OCI-LY3 (cell line): ENCODE measurements at regions not wholly inside any gene's neighbourhood (a gene's known extent, or its start where the extent isn't known, plus 50 kb on each side); places are given as distances from the start of the nearest gene placed in this dataset.

Experiments
- H2AFZ ChIP-seq: fragments of 200-600, 300-600 bp; shearing (Covaris generic); 2 replicates; pipeline ENCODE4 v1.6.0; 2014; ENCODE audit warnings: antibody characterized with exemption, low read depth, low read length
- H3K27ac ChIP-seq: fragments of 200-600, 300-600 bp; sonication (generic); 2 replicates; pipeline ENCODE4 v1.5.1; 2014; ENCODE audit warnings: mild to moderate bottlenecking, low read length, moderate library complexity, mixed read lengths
- H3K27me3 ChIP-seq: fragments of 200-600, 300-600 bp; sonication (generic); 2 replicates; pipeline ENCODE4 v1.6.1; 2014; ENCODE audit warnings: low read depth, low read length, mixed read lengths
- H3K36me3 ChIP-seq: fragments of 200-600, 300-600 bp; sonication (generic); replicated peaks from 2 replicates; pipeline ENCODE3; 2014; ENCODE audit warnings: low read depth, low read length, mixed read lengths
- H3K4me1 ChIP-seq: fragments of 300-600, 200-600 bp; sonication (generic); 2 replicates; pipeline ENCODE4 v1.6.1; 2014; ENCODE audit warnings: low read length, mixed read lengths
- H3K4me2 ChIP-seq: fragments of 200-600, 300-600 bp; sonication (generic); 2 replicates; pipeline ENCODE4 v1.6.1; 2014; ENCODE audit warnings: low read length, mixed read lengths
- H3K4me3 ChIP-seq: fragments of 300-600, 200-600 bp; sonication (generic); 2 replicates; pipeline ENCODE4 v1.5.1; 2014; ENCODE audit warnings: antibody characterized with exemption, mild to moderate bottlenecking, low read length, moderate library complexity
- H3K79me2 ChIP-seq: fragments of 300-600, 200-600 bp; shearing (Covaris generic); 2 replicates; pipeline ENCODE4 v1.6.1; 2014; ENCODE audit warnings: mild to moderate bottlenecking, low read length, mixed read lengths
- H3K9ac ChIP-seq: fragments of 300-600, 200-600 bp; shearing (Covaris generic); 2 replicates; pipeline ENCODE4 v1.6.0; 2014; ENCODE audit warnings: mild to moderate bottlenecking, low read length, moderate library complexity
- H3K9me3 ChIP-seq: fragments of 200-600, 300-600 bp; shearing (Covaris generic); 2 replicates; pipeline ENCODE4 v1.6.1; 2014; ENCODE audit warnings: low read length, mixed read lengths; ENCODE audit not compliant: insufficient read depth
- H4K20me1 ChIP-seq: fragments of 200-600, 300-600 bp; sonication (generic); 2 replicates; pipeline ENCODE4 v1.6.1; 2016; ENCODE audit warnings: low read length, mixed read lengths; ENCODE audit not compliant: insufficient read depth
- EZH2phosphoT487 ChIP-seq: fragments of 200-600 bp; shearing (Covaris generic); IDR thresholded peaks from 2 replicates; pipeline ENCODE4 v1.6.1; 2018; ENCODE audit warnings: antibody characterized with exemption, mixed run types, low read depth
- TF ChIP-seq, protein P1 (sequence below): fragments of 200-600, 300-600 bp; sonication (generic); IDR thresholded peaks from 2 replicates; pipeline ENCODE4 v1.5.1; 2014; ENCODE audit warnings: antibody characterized with exemption, low read length, low read depth

DNA sequence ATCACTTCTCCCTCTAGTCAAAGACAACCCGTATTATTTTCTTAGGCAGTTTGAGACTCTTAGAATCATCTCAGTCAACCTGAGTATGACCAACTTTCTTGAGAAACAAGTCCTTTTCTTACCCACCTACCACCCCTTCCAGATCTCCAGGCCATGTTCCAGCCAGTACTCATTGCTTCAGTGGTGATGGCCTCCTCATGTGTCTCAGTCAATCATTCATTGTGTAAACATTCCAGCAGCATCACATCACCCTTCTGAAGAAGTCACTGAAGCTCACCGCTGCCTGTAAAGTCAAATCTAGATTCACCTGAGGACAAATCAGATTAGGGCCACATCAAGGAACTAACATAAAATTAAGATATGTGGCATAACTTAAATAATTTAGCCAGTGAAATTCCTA lies 467.2 kb upstream of the NRP1 start:
- TF ChIP-seq EZH2phosphoT487 = no peak
- TF ChIP-seq, protein P1, sequence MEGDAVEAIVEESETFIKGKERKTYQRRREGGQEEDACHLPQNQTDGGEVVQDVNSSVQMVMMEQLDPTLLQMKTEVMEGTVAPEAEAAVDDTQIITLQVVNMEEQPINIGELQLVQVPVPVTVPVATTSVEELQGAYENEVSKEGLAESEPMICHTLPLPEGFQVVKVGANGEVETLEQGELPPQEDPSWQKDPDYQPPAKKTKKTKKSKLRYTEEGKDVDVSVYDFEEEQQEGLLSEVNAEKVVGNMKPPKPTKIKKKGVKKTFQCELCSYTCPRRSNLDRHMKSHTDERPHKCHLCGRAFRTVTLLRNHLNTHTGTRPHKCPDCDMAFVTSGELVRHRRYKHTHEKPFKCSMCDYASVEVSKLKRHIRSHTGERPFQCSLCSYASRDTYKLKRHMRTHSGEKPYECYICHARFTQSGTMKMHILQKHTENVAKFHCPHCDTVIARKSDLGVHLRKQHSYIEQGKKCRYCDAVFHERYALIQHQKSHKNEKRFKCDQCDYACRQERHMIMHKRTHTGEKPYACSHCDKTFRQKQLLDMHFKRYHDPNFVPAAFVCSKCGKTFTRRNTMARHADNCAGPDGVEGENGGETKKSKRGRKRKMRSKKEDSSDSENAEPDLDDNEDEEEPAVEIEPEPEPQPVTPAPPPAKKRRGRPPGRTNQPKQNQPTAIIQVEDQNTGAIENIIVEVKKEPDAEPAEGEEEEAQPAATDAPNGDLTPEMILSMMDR = no peak
- no peak overlapping the region for H2AFZ ChIP-seq
- H3K36me3 ChIP-seq = no peaks in the 10 kb centered on the region
- H3K9me3 ChIP-seq = no peaks in the 10 kb centered on the region
- H3K4me3 ChIP-seq = no peak overlapping the region
- no peak overlapping the region for H3K9ac ChIP-seq
- no peak overlapping the region for H3K27ac ChIP-seq
- H3K4me2 ChIP-seq = no peak overlapping the region
- H3K79me2 ChIP-seq = no peaks in the 10 kb centered on the region
- no peaks in the 10 kb centered on the region for H4K20me1 ChIP-seq
- no peaks in the 10 kb centered on the region for H3K4me1 ChIP-seq
- no peaks in the 10 kb centered on the region for H3K27me3 ChIP-seq

DNA sequence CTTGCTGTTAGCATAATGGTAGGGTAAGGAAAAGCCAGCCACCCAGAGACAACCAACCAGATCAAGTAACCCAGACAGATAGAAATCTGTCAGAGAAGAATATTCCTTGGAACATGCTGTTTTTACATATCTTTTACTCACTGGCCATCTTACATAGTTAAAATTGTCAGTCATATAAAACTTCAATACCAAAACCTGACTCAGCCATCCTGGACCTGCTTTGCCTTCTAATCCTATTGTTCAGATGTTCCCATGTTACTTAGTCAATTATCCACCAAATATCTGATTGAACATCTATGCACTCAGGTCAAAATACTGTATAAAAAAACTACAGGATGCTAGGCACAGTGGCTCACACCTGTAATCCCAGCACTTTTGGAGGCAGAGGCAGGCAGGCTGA lies 466.5 kb upstream of the NRP1 start:
- no peak overlapping the region for H3K27ac ChIP-seq
- H3K4me1 ChIP-seq = no peaks in the 10 kb centered on the region

DNA sequence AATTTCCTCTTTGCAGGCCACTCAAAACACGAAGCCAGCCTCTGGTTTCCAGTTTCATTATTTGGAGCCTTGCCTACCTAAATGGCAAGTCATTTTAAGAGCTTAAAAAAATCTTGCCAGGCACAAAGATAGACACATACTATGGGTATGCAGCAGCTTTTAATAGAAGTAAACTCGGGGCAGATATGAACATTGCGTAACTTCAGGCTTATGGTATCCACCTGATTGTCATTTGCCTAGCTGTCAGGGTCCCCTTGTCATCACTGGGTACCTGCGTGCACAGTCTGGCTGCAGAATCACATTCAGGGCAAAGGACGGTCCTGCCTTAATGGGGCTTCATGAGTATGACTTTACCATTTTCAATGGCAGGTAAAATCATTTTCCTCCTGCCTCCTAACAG lies 466.1 kb upstream of the NRP1 start:
- TF ChIP-seq, protein P1 = no peak
- TF ChIP-seq EZH2phosphoT487 = no peak
- Histone ChIP-seq H3K9ac (no peak overlapping the region), H3K27ac (no peak overlapping the region)

More for the DNA sequence above, 466.5 kb upstream of the NRP1 start:
- TF ChIP-seq EZH2phosphoT487 = no peak
- TF ChIP-seq, protein P1 = no peak
- H3K4me2 ChIP-seq = no peak overlapping the region
- no peaks in the 10 kb centered on the region for H3K79me2 ChIP-seq
- H3K36me3 ChIP-seq = no peaks in the 10 kb centered on the region
- H3K9ac ChIP-seq = no peak overlapping the region
- H3K27me3 ChIP-seq = no peaks in the 10 kb centered on the region
- no peaks in the 10 kb centered on the region for H3K9me3 ChIP-seq
- no peak overlapping the region for H2AFZ ChIP-seq
- H4K20me1 ChIP-seq = no peaks in the 10 kb centered on the region
- no peak overlapping the region for H3K4me3 ChIP-seq

DNA sequence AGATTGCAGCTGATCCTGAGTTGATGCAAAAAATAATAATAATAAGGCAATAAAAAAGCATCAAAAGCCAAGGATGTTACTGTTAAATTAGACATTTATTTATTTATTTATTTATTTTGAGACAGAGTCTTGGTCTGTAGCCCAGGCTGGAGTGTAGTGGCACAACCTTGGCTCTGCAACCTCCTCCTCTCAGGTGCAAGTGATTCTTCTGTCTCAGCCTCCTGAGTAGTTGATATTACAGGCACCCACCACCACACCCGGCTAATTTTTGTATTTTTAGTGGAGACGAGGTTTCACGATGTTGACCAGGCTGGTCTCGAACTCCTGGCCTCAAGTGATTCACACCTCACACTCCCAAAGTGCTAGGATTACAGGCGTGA lies 465.5 kb upstream of the NRP1 start:
- no peak overlapping the region for H3K4me3 ChIP-seq
- no peaks in the 10 kb centered on the region for H3K27me3 ChIP-seq
- H3K4me2 ChIP-seq = no peak overlapping the region
- H4K20me1 ChIP-seq = no peaks in the 10 kb centered on the region
- H2AFZ ChIP-seq = no peak overlapping the region
- no peaks in the 10 kb centered on the region for H3K9me3 ChIP-seq
- no peak overlapping the region for H3K9ac ChIP-seq
- TF ChIP-seq, protein P1 = no peak
- TF ChIP-seq EZH2phosphoT487 = no peak
- no peak overlapping the region for H3K27ac ChIP-seq
- H3K79me2 ChIP-seq = no peaks in the 10 kb centered on the region
- H3K36me3 ChIP-seq = no peaks in the 10 kb centered on the region
- H3K4me1 ChIP-seq = no peaks in the 10 kb centered on the region

More for the DNA sequence above, 466.1 kb upstream of the NRP1 start:
- Histone ChIP-seq H3K4me1 (no peaks in the 10 kb centered on the region), H4K20me1 (no peaks in the 10 kb centered on the region), H3K36me3 (no peaks in the 10 kb centered on the region), H3K27me3 (no peaks in the 10 kb centered on the region), H3K9me3 (no peaks in the 10 kb centered on the region), H3K79me2 (no peaks in the 10 kb centered on the region), H3K4me2 (no peak overlapping the region), H2AFZ (no peak overlapping the region), H3K4me3 (no peak overlapping the region)
